Nephron progenitor cell (in vitro differentiated cells): ENCODE measurements at regions not wholly inside any gene's neighbourhood (a gene's known extent, or its start where the extent isn't known, plus 50 kb on each side); places are given as distances from the start of the nearest gene placed in this dataset.

Source experiments
- DNase-seq: peaks from one replicate; pipeline ENCODE4 v3.0.0; 2021
- H3K27ac Mint-ChIP-seq: 2 replicates; pipeline ENCODE4 v1.8.0; 2021; ENCODE audit warnings: mild to moderate bottlenecking, moderate library complexity, mixed read lengths
- H3K27me3 Mint-ChIP-seq: 2 replicates; pipeline ENCODE4 v1.8.0; 2021; ENCODE audit warnings: mild to moderate bottlenecking, low read depth, mixed read lengths; ENCODE audit not compliant: poor library complexity
- H3K36me3 Mint-ChIP-seq: 2 replicates; pipeline ENCODE4 v1.8.0; 2021; ENCODE audit warnings: low read depth, mixed read lengths
- H3K4me1 Mint-ChIP-seq: 2 replicates; pipeline ENCODE4 v1.8.0; 2021; ENCODE audit warnings: mixed read lengths
- H3K4me3 Mint-ChIP-seq: 2 replicates; pipeline ENCODE4 v1.8.0; 2021; ENCODE audit warnings: mild to moderate bottlenecking, moderate library complexity, mixed read lengths
- H3K9me3 Mint-ChIP-seq: 2 replicates; pipeline ENCODE4 v1.8.0; 2021; ENCODE audit warnings: mild to moderate bottlenecking, moderate library complexity, mixed read lengths
- TF ChIP-seq, protein P1 (sequence below): fragments of 200-600 bp; sonication (generic); IDR thresholded peaks from 2 replicates; pipeline ENCODE4 v1.5.0; 2021; ENCODE audit warnings: antibody characterized with exemption

DNA sequence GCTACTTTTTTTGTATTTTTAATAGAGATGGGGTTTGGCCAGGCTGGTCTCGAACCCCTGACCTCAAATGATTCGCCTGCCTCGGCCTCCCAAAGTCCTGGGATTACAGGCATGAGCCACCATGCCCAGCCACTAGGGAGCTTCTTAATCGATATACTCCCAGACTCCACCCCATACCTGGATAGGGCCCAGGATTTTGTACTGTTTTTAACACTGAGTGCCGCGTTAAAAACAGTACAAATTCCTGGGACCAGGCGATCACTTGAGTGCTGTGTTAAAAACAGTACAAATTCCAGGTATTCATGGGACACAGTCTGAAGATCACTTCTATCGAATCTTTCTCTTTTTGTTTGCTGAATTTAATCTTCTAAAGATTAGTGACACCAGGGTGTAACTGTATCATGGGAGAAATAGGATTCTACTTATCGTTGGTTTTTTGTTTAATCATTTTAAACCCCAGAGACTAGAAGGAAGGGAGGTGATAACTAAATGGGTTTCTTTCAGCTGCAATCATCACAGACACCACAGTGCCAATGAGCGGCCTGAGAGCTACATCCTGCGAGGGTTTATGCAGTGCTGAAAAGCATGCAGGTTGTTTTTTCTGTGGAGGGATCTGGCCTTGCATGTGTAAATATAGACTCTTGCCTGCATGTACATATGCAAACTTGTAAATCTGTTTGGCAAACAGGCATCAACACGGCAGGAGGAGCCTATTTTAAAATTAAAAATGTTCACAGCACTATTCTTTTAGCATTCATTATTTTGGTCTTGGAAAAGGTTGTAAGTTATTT, 303.8 kb upstream of the WWC1 start:
- no peak for DNase-seq
- Mint-ChIP-seq H3K4me3 (no peak overlapping the region), H3K9me3 (peaks cover 6% of the 10 kb centered on the region), H3K4me1 (peaks cover 22% of the 10 kb centered on the region), H3K36me3 (no peaks in the 10 kb centered on the region), H3K27ac (no peak overlapping the region), H3K27me3 (peaks cover 3% of the 10 kb centered on the region)
- TF ChIP-seq, protein P1, sequence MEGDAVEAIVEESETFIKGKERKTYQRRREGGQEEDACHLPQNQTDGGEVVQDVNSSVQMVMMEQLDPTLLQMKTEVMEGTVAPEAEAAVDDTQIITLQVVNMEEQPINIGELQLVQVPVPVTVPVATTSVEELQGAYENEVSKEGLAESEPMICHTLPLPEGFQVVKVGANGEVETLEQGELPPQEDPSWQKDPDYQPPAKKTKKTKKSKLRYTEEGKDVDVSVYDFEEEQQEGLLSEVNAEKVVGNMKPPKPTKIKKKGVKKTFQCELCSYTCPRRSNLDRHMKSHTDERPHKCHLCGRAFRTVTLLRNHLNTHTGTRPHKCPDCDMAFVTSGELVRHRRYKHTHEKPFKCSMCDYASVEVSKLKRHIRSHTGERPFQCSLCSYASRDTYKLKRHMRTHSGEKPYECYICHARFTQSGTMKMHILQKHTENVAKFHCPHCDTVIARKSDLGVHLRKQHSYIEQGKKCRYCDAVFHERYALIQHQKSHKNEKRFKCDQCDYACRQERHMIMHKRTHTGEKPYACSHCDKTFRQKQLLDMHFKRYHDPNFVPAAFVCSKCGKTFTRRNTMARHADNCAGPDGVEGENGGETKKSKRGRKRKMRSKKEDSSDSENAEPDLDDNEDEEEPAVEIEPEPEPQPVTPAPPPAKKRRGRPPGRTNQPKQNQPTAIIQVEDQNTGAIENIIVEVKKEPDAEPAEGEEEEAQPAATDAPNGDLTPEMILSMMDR = no peak

DNA sequence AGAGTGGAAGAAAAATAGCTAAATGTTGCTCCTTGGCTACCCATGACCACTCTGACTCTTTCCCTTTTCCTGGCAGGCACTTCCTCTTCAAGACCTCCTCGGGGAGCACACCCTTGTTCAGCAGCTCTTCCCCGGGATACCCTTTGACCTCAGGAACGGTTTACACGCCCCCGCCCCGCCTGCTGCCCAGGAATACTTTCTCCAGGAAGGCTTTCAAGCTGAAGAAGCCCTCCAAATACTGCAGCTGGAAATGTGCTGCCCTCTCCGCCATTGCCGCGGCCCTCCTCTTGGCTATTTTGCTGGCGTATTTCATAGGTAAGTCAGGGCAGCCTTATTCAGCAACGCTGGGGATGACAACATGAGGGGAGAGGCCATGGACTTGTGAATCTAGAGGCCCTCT, 298.6 kb upstream of the WWC1 start:
- no peak overlapping the region for H3K4me3 Mint-ChIP-seq
- H3K27me3 Mint-ChIP-seq = peaks cover 8% of the 10 kb centered on the region
- H3K36me3 Mint-ChIP-seq = no peaks in the 10 kb centered on the region
- H3K9me3 Mint-ChIP-seq = peaks cover 6% of the 10 kb centered on the region
- TF ChIP-seq, protein P1 = no peak
- H3K27ac Mint-ChIP-seq = no peak overlapping the region
- no peak for DNase-seq
- peaks cover 18% of the 10 kb centered on the region for H3K4me1 Mint-ChIP-seq

GRCh38 chr5:167993771-167994170, 297.7 kb upstream of the WWC1 start:
- H3K36me3 Mint-ChIP-seq = no peaks in the 10 kb centered on the region
- peaks cover 26% of the 10 kb centered on the region for H3K4me1 Mint-ChIP-seq
- peaks cover 3% of the 10 kb centered on the region for H3K9me3 Mint-ChIP-seq
- TF ChIP-seq, protein P1 = no peak
- no peak overlapping the region for H3K4me3 Mint-ChIP-seq
- peaks cover 8% of the 10 kb centered on the region for H3K27me3 Mint-ChIP-seq
- H3K27ac Mint-ChIP-seq = no peak overlapping the region
- DNase-seq = no peak

DNA sequence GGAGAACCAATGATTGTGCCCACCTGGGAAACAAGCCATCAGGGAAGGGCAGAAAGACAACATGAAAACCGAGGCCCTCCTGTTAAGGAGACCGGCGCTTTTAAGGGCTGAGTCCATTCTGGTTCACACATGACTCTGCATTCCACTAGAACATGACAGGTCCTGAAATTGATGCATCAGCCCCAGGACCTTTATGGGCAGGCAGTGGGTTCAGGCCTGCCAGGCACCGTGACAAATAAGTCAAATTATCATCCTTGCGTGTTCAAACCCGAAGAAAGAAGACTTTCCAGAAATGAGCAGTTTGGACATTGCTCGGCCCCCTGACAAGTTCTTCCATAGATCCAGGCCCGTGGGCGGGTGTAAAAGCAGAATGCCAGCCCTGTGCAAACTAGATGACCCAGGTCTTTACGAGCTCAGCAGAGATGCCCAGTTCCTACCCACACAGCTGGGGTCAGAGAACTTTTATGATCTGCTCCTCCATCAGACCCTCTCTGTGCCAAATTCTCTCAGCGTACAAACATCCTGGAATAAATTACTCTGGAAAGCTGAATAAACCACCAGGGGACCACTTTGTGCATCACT, 295.5 kb upstream of the WWC1 start:
- no peaks in the 10 kb centered on the region for H3K36me3 Mint-ChIP-seq
- H3K27ac Mint-ChIP-seq = no peak overlapping the region
- H3K4me1 Mint-ChIP-seq = peaks cover 32% of the 10 kb centered on the region
- H3K9me3 Mint-ChIP-seq = peaks cover 3% of the 10 kb centered on the region
- no peak overlapping the region for H3K4me3 Mint-ChIP-seq
- TF ChIP-seq, protein P1 = no peak
- DNase-seq = no peak
- H3K27me3 Mint-ChIP-seq = peaks cover 8% of the 10 kb centered on the region

DNA sequence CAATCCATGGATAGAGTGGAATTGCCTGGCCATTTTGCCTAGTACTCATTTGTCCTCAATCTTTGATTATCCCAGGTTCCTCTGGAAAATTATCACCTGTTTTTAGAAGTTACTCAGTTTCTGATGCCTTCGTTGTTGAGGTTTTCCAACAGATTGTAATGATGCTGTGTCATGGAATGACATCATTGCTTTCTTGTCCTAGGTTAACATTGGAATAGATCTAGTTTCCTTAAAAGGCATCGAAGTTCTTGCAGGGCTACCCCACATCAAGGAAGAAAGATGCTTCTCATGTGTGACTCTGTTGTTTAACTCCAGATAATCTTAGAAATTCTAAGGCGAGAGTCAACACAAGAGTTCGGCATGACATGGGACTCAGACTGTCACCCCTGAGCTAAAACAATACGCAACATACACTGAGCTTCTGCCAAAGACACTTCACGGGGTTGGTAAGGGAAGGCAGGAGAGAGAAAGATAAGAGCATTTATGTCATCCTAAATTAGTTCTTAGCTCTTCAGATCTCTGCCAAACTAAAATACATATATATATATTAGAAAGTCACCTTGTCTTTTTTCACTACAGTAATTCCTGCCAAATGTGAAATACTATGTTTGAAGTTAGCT, 293.2 kb upstream of the WWC1 start:
- no peaks in the 10 kb centered on the region for H3K36me3 Mint-ChIP-seq
- TF ChIP-seq, protein P1 = no peak
- no peak overlapping the region for H3K4me3 Mint-ChIP-seq
- no peak overlapping the region for H3K27ac Mint-ChIP-seq
- no peak for DNase-seq
- H3K9me3 Mint-ChIP-seq = no peaks in the 10 kb centered on the region
- peaks cover 38% of the 10 kb centered on the region for H3K4me1 Mint-ChIP-seq
- peaks cover 4% of the 10 kb centered on the region for H3K27me3 Mint-ChIP-seq
